GM18868 (cell line): ENCODE measurements at regions not wholly inside any gene's neighbourhood (a gene's known extent, or its start where the extent isn't known, plus 50 kb on each side); places are given as distances from the start of the nearest gene placed in this dataset.
A peak's percentile ranks its signal among the peaks of the same experiment; 100 is the strongest.

ENCODE experiments used
- ATAC-seq: cut with Tn5 transposase; IDR thresholded peaks from one replicate; pipeline ENCODE4 v1.9.1; 2021; ENCODE audit warnings: mild to moderate bottlenecking, moderate library complexity; ENCODE audit not compliant: unreplicated experiment

DNA sequence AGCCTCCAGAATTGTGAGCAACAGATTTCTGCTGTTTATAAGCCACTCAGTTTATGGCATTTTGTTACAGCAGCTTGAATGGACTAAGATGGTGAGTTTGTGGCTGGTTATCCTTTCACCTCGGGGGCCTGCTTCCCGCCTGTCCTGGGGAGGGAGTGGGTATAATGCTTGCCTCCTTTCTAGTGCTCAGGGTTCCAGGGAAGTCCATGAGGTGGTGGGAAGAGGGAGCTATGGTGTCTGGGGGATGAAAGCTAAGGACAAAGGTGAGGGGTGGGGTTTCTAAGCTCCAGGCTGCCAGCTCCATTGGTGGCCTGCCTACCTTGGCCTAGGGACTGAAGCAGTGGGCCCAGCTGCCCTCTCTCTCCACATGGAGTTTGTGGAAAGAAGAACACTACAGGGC is 50.2 kb upstream of the SDK2 start:
- no peak for ATAC-seq

DNA sequence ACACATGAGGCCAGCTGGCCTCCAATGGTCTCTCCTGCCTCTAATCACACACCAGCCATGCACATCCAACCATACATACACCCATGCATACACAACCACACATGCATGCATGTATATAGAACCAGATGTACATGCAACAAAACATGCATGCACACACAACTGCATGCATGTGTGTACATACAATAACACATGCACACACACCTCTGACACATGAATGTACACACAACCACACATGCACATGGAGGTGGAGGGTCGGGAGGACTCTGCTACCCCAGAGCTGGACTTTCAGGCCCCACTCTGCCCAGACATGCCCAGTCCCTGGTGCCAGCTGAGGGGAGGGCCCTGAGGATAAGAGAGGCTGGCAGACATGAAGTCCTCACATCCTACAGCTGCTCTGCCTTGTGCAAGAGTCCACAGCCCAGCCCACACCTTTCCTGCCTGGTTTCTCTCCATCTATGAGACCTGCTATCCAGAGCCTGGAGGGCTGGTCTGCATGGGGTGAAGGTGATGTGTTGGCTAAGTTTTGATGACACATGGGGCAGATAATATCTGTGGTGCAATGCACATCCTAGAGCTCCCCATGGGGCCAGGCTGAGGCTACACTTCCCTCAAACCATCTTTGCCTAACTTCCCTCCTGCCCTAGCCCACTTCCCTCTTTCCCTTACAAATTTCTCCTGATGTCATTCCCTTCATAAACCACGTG is 50.9 kb upstream of the SDK2 start:
- no peak for ATAC-seq

DNA sequence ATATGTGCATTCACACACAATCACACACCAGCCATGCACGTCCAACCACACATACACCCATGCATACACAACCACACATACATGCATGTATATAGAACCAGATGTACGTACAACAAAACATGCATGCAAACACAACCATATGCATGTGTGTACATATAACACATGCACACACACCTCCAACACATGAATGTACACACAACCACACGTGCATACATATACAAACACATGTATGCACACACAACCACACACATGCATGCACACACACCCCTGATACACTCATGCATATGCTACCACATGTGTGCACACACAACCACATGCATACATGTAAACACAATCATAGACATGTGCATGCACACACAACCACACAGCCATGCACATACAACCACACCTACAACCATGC is 52.0 kb upstream of the SDK2 start:
- no peak for ATAC-seq

- ATAC-seq = no peak
Observed at GRCh38 chr17:73697872-73698271, 53.6 kb upstream of the SDK2 start.

DNA sequence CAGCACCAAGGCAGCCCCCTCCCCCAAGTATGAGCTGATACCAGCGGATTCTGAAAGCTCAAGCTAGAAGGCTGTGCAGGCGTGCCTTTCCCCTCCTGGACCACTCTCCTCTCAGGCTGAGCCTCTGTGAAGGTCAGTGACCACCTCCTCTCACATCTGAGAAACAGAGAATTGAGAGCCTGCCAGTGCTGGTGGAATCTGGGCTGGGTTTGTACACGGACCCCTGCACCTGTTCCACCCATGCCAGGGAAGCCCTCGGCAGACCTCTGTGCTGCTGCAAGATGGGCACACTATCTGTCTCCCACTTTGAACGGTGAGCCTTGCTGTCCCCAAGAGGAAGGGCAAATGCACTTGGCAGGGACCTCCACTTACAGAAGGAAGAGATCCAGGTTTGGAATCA is 54.7 kb upstream of the SDK2 start:
- no peak for ATAC-seq

GRCh38 chr17:73701701-73702100 is 57.5 kb upstream of the SDK2 start:
- no peak for ATAC-seq

DNA sequence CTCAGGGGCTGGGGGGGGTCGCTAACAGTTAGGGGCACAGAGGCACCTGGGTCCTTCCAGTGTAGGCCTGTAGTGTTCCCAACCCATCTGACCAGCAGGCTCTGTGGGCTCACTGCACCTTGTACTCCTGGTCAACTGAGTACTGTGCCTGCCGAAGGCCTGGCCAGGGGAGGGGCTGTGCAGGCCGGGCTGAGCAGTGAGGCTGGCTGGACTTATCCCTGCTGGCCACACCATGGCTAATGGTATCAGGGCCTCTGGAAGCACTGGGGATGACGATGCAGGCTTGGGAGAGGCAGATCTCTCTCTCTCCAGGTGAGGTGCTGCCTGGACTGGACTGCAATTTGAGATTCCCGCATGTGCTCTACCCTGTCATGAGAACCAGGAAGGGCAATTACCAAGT is 58.9 kb upstream of the SDK2 start:
- no peak for ATAC-seq

- ATAC-seq = no peak
Observed at GRCh38 chr17:73703917-73704316, 59.7 kb upstream of the SDK2 start.

- ATAC-seq = no peak
Observed at GRCh38 chr17:73705594-73705993, 61.3 kb upstream of the SDK2 start.

- no peak for ATAC-seq
Observed at GRCh38 chr17:73706428-73706827, 62.2 kb upstream of the SDK2 start.

- no peak for ATAC-seq
Observed at GRCh38 chr17:73706858-73707257, 62.6 kb upstream of the SDK2 start.

DNA sequence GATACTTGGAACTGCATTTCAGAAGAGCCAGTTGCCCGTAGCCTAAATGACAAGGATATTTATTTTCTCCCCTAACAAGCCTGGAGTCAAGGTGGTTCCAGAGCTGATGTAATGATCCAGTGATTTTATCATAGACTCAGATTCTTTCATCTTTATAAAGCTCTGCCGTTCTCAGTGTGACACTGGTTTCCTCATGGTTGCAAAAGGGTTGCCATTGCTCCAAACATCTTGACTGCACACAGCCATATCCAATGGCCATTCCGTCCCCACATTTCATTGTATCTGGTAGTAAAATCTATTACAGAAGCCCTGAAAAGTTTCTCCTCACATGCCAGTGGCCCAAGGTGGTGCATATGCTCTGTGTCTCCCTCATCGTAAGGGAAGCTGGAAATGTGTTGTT is 63.1 kb upstream of the SDK2 start:
- ATAC-seq = no peak

DNA sequence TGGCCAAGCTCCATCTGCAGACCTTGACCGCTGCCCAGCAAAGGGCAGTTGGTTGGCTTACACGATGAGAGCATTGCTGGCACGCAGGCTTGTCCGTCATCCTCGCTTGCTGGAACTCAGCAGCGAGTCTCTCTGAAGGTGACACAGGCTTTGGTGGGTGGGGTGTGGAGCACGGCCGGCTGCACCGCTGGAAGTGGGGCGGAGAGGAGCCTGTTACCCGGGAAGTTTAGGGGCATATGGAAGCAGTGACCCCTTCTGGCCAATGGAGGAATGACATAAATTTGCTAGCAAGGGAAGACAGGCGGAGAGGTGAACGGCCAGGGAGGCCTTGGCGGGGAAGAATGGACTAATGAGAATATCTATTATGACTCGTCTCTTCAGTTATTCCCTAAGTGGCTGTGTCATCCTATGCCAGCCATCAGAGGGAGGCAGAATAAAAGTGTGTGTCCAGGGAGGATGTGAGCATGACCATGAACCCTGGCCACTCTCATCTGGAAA is 65.9 kb upstream of the SDK2 start:
- ATAC-seq = no peak

DNA sequence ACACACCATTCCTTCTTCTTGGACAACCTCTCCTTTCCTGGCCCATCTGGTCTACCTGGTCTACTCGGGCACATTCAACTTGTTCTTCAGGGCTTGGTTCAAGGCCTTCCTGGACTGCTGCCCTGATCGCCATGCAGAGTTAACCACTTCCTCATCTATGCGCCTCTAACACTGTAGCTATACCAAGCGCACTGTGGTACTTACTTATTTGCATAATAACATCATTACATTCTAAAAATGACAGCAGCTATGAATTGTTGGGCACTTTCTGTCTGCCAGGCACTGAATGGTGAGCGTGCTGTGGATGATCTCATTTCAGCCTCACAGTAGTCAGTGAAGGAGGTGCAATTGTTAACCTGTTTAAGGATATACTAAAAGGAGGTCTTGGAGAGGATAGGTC is 66.9 kb upstream of the SDK2 start:
- peak; percentile 86 for ATAC-seq

DNA sequence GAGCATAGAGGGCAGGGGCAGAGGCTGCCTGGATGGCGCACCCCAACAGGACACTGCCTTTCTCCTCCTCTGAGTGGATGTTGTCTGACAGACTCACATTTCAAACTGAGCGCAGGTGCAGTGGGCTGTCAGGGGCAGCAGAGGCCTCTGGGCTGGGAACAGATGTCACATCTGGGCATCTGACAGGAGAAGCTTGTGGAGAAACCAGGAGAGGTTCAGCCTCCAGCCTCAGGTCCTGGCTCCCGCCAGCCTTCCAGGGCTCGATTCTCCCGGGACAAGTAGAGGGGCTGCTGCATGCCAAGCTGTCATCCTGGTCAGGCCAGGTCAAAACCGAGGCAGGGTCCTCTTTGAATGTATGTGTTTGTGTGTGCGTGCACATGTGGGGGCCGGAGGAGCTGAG is 67.7 kb upstream of the SDK2 start:
- ATAC-seq = no peak

DNA sequence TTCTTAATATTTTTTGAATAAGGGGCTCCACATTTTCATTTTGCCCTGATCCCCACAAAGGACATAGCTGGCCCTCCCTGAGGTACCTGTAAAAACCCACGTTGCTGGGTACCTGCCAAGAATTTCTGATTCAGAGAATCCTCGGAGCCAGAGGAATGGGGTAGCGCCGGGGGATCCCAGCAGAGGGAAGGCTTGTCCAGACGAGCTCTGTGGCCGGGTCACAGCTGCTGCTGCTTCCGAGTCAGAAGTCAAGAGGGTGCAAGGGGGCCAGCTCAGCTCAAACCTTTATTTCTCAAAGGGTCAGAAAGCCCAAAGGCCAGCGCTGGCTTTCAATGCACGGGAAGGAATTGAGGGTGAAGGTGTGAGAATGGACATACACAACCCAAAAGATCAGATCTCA is 68.9 kb upstream of the SDK2 start:
- no peak for ATAC-seq

GRCh38 chr17:73715769-73716168 is 71.5 kb upstream of the SDK2 start:
- ATAC-seq = no peak

GRCh38 chr17:73717690-73718089 is 73.4 kb upstream of the SDK2 start:
- ATAC-seq = no peak

GRCh38 chr17:73718362-73718761 is 74.1 kb upstream of the SDK2 start:
- ATAC-seq = no peak

DNA sequence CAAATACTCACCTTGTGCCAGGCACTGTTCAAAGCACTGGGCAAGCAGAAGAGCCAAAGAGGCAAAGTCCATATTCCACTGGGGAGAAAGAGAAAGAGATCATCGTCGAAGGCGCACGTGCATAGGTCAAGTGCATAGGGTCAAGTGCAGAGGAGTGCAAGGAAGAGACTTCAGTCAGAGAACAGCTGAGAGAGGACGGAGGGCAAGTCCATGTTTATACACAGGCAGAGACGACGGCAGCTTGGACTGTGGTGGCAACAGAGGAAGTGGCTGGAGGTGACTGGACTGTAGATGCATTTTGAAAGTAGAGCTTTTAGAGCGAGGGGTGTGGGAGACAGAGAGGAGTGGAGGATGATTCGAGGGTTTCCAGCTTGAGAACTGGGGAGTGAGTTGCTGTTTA is 74.7 kb upstream of the SDK2 start:
- no peak for ATAC-seq

GRCh38 chr17:73719588-73720071 is 75.4 kb upstream of the SDK2 start:
- no peak for ATAC-seq

- ATAC-seq = no peak
Observed at GRCh38 chr17:73720187-73720834, 76.1 kb upstream of the SDK2 start.

DNA sequence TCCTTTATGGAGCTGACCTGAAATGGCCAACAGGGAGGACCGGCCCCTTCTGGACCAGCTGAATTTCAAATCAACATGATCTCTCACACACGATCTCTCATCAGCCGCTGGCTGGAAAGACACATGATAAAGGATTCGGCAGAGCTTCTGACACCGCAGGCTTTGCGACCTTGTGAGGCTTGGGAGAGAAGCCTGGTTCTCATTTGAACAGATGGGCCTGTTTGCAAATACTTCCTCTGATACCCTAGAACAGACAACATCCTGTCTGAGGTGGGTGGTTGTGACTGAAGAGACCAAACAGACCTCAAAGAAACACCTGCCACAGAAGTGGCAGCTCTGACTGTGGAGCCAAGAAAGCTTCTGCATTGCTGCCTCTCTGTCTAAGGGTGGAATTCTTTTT is 77.9 kb upstream of the SDK2 start:
- ATAC-seq = no peak
